Prostate gland (tissue), 2 donors: ENCODE measurements at regions not wholly inside any gene's neighbourhood (a gene's known extent, or its start where the extent isn't known, plus 50 kb on each side); places are given as distances from the start of the nearest gene placed in this dataset.

Experiments
- CTCF ChIP-seq, 4 experiments: fragments of 200-600 bp in 2 of 4; fragments of 450-650 bp in 2 of 4; sonication (generic) in 2 of 4; IDR thresholded peaks; 1 replicate in 3 of 4; 2 replicates in 1 of 4; pipeline ENCODE4 v1.5.1; 2016 to 2019; ENCODE audit warnings: antibody characterized with exemption in 4 of 4, mild to moderate bottlenecking in 2 of 4, moderate library complexity in 2 of 4
- POLR2A ChIP-seq: fragments of 450-650 bp; IDR thresholded peaks from one replicate; pipeline ENCODE4 v1.6.1; 2016; ENCODE audit warnings: antibody characterized with exemption, mild to moderate bottlenecking
- POLR2AphosphoS5 ChIP-seq: sonication (generic); formaldehyde crosslinking; IDR thresholded peaks from one replicate; pipeline ENCODE4 v1.6.1; 2017; ENCODE audit warnings: antibody characterized with exemption

GRCh38 chr1:88252745-88253144, 431.3 kb upstream of the PKN2 start:
- TF ChIP-seq CTCF (IDR thresholded peaks at IDR 0.05) (no peak), POLR2A (no peak), POLR2AphosphoS5 (no peak)
